ENCODE measurements at regions not wholly inside any gene's neighbourhood (a gene's known extent, or its start where the extent isn't known, plus 50 kb on each side); places are given as distances from the start of the nearest gene placed in this dataset.
"Not testable (repeated sequence)": the region's sequence is repeated elsewhere in the genome, so short reads cannot be mapped to it uniquely, and the experiment has no call there.

GRCh38 chr4:189654396-189654795, 286.3 kb upstream of the FRG1 start:
- H3K36me3 ChIP-seq (ENCODE audit: control insufficient read depth in 2 of 2, extremely low read depth in 1 of 2, insufficient read depth in 1 of 2, low read length in 1 of 2); H3K36me3 Mint-ChIP-seq; H3K27me3 ChIP-seq (replicated peaks in 1 of 2; ENCODE audit: control insufficient read depth in 2 of 2, extremely low read depth in 1 of 2, insufficient read depth in 2 of 2, low read length in 1 of 2); H3K27ac Mint-ChIP-seq; H3K4me1 Mint-ChIP-seq; ATAC-seq (replicated peaks in 1 of 4); H3K4me3 Mint-ChIP-seq; H3K4me3 ChIP-seq (ENCODE audit: control insufficient read depth in 1 of 2, extremely low read depth in 1 of 2, low read length in 1 of 2); H3K27me3 Mint-ChIP-seq; H3K9me3 Mint-ChIP-seq; H3K9me3 ChIP-seq; DNase-seq; POLR2A ChIA-PET; H3K4me1 ChIP-seq (ENCODE audit: control insufficient read depth in 1 of 2, extremely low read depth in 1 of 2, insufficient read depth in 2 of 2, low read length in 2 of 2); CTCF ChIA-PET; H3K27ac ChIP-seq (ENCODE audit: low read length): not testable (repeated sequence)
- no CpG with 5 or more reads among the region's 9 CpGs for WGBS (ENCODE audit: insufficient coverage)

GRCh38 chr4:189655817-189656216, 284.9 kb upstream of the FRG1 start:
- H3K9me3 Mint-ChIP-seq; POLR2A ChIA-PET; H3K4me1 ChIP-seq (ENCODE audit: control insufficient read depth in 1 of 2, extremely low read depth in 1 of 2, insufficient read depth in 2 of 2, low read length in 2 of 2); DNase-seq; H3K4me3 ChIP-seq (ENCODE audit: control insufficient read depth in 1 of 2, extremely low read depth in 1 of 2, low read length in 1 of 2); H3K27ac ChIP-seq (ENCODE audit: low read length); H3K36me3 ChIP-seq (ENCODE audit: control insufficient read depth in 2 of 2, extremely low read depth in 1 of 2, insufficient read depth in 1 of 2, low read length in 1 of 2); H3K4me3 Mint-ChIP-seq; H3K27ac Mint-ChIP-seq; H3K9me3 ChIP-seq; ATAC-seq (replicated peaks in 1 of 4); H3K4me1 Mint-ChIP-seq; H3K27me3 ChIP-seq (replicated peaks in 1 of 2; ENCODE audit: control insufficient read depth in 2 of 2, extremely low read depth in 1 of 2, insufficient read depth in 2 of 2, low read length in 1 of 2); H3K27me3 Mint-ChIP-seq; H3K36me3 Mint-ChIP-seq; CTCF ChIA-PET: not testable (repeated sequence)
- WGBS (ENCODE audit: insufficient coverage): no CpG with 5 or more reads among the region's 8 CpGs

- H3K4me1 ChIP-seq (ENCODE audit: control insufficient read depth in 1 of 2, extremely low read depth in 1 of 2, insufficient read depth in 2 of 2, low read length in 2 of 2): no peaks in the 10 kb centered on the region
- ChIA-PET POLR2A (no interaction called here), CTCF (no interaction called here)
- H3K36me3 ChIP-seq (ENCODE audit: control insufficient read depth in 2 of 2, extremely low read depth in 1 of 2, insufficient read depth in 1 of 2, low read length in 1 of 2): no peaks in the 10 kb centered on the region
- no peaks in the 10 kb centered on the region for H3K4me1 Mint-ChIP-seq
- peaks cover 0 to 3% (median 0%) of the 10 kb centered on the region in 3 donors for H3K9me3 Mint-ChIP-seq
- no peaks in the 10 kb centered on the region for H3K27me3 ChIP-seq (replicated peaks in 1 of 2; ENCODE audit: control insufficient read depth in 2 of 2, extremely low read depth in 1 of 2, insufficient read depth in 2 of 2, low read length in 1 of 2)
- DNase-seq (no peak), ATAC-seq (replicated peaks in 1 of 4) (no peak)
- H3K27ac Mint-ChIP-seq: no peak overlapping the region
- no CpG with 5 or more reads among the region's 10 CpGs for WGBS (ENCODE audit: insufficient coverage)
- H3K9me3 ChIP-seq: no peaks in the 10 kb centered on the region
- H3K27ac ChIP-seq (ENCODE audit: low read length): no peak overlapping the region
- no peak overlapping the region for H3K4me3 Mint-ChIP-seq
- no peaks in the 10 kb centered on the region for H3K27me3 Mint-ChIP-seq
- H3K36me3 Mint-ChIP-seq: no peaks in the 10 kb centered on the region
- H3K4me3 ChIP-seq (ENCODE audit: control insufficient read depth in 1 of 2, extremely low read depth in 1 of 2, low read length in 1 of 2): no peak overlapping the region
Measured at GRCh38 chr4:189656641-189657040, 284.0 kb upstream of the FRG1 start.

GRCh38 chr4:189658259-189658658, 282.4 kb upstream of the FRG1 start:
- H3K36me3 Mint-ChIP-seq; CTCF ChIA-PET; H3K4me3 Mint-ChIP-seq; H3K27ac ChIP-seq (ENCODE audit: low read length); H3K36me3 ChIP-seq (ENCODE audit: control insufficient read depth in 2 of 2, extremely low read depth in 1 of 2, insufficient read depth in 1 of 2, low read length in 1 of 2); H3K27me3 Mint-ChIP-seq; H3K4me1 ChIP-seq (ENCODE audit: control insufficient read depth in 1 of 2, extremely low read depth in 1 of 2, insufficient read depth in 2 of 2, low read length in 2 of 2); H3K9me3 Mint-ChIP-seq; H3K9me3 ChIP-seq; DNase-seq; H3K27me3 ChIP-seq (replicated peaks in 1 of 2; ENCODE audit: control insufficient read depth in 2 of 2, extremely low read depth in 1 of 2, insufficient read depth in 2 of 2, low read length in 1 of 2); ATAC-seq (replicated peaks in 1 of 4); H3K4me3 ChIP-seq (ENCODE audit: control insufficient read depth in 1 of 2, extremely low read depth in 1 of 2, low read length in 1 of 2); H3K4me1 Mint-ChIP-seq; POLR2A ChIA-PET; H3K27ac Mint-ChIP-seq: not testable (repeated sequence)
- no CpG with 5 or more reads among the region's 5 CpGs for WGBS (ENCODE audit: insufficient coverage)

GRCh38 chr4:189658831-189659230, 281.8 kb upstream of the FRG1 start:
- POLR2A ChIA-PET; H3K36me3 Mint-ChIP-seq; H3K27me3 Mint-ChIP-seq; H3K4me3 ChIP-seq (ENCODE audit: control insufficient read depth in 1 of 2, extremely low read depth in 1 of 2, low read length in 1 of 2); H3K4me1 Mint-ChIP-seq; ATAC-seq (replicated peaks in 1 of 4); H3K9me3 ChIP-seq; H3K36me3 ChIP-seq (ENCODE audit: control insufficient read depth in 2 of 2, extremely low read depth in 1 of 2, insufficient read depth in 1 of 2, low read length in 1 of 2); H3K9me3 Mint-ChIP-seq; CTCF ChIA-PET; H3K4me3 Mint-ChIP-seq; H3K27me3 ChIP-seq (replicated peaks in 1 of 2; ENCODE audit: control insufficient read depth in 2 of 2, extremely low read depth in 1 of 2, insufficient read depth in 2 of 2, low read length in 1 of 2); H3K27ac Mint-ChIP-seq; H3K27ac ChIP-seq (ENCODE audit: low read length); H3K4me1 ChIP-seq (ENCODE audit: control insufficient read depth in 1 of 2, extremely low read depth in 1 of 2, insufficient read depth in 2 of 2, low read length in 2 of 2): not testable (repeated sequence)
- DNase-seq: peak in 1 of 35 experiments; percentile 5
- no CpG with 5 or more reads among the region's 5 CpGs for WGBS (ENCODE audit: insufficient coverage)

GRCh38 chr4:189659287-189659686, 281.4 kb upstream of the FRG1 start:
- Histone ChIP-seq H3K4me1 (ENCODE audit: control insufficient read depth in 1 of 2, extremely low read depth in 1 of 2, insufficient read depth in 2 of 2, low read length in 2 of 2) (no peaks in the 10 kb centered on the region), H3K9me3 (no peaks in the 10 kb centered on the region), H3K4me3 (ENCODE audit: control insufficient read depth in 1 of 2, extremely low read depth in 1 of 2, low read length in 1 of 2) (no peak overlapping the region), H3K27me3 (replicated peaks in 1 of 2; ENCODE audit: control insufficient read depth in 2 of 2, extremely low read depth in 1 of 2, insufficient read depth in 2 of 2, low read length in 1 of 2) (no peaks in the 10 kb centered on the region), H3K36me3 (ENCODE audit: control insufficient read depth in 2 of 2, extremely low read depth in 1 of 2, insufficient read depth in 1 of 2, low read length in 1 of 2) (no peaks in the 10 kb centered on the region), H3K27ac (ENCODE audit: low read length) (no peak overlapping the region)
- peak in 1 of 35 experiments; percentile 1 for DNase-seq
- ChIA-PET POLR2A (no interaction called here), CTCF (no interaction called here)
- no peaks in the 10 kb centered on the region for H3K27me3 Mint-ChIP-seq
- no peak for ATAC-seq (replicated peaks in 1 of 4)
- H3K36me3 Mint-ChIP-seq: no peaks in the 10 kb centered on the region
- no peaks in the 10 kb centered on the region for H3K4me1 Mint-ChIP-seq
- 80% methylated on average over 4 of the region's 10 CpGs for WGBS (ENCODE audit: insufficient coverage)
- no peak overlapping the region for H3K4me3 Mint-ChIP-seq
- no peak overlapping the region for H3K27ac Mint-ChIP-seq
- peaks cover 0 to 3% (median 0%) of the 10 kb centered on the region in 3 donors for H3K9me3 Mint-ChIP-seq

- Histone ChIP-seq H3K36me3 (ENCODE audit: control insufficient read depth in 2 of 2, extremely low read depth in 1 of 2, insufficient read depth in 1 of 2, low read length in 1 of 2) (no peaks in the 10 kb centered on the region), H3K9me3 (no peaks in the 10 kb centered on the region), H3K4me3 (ENCODE audit: control insufficient read depth in 1 of 2, extremely low read depth in 1 of 2, low read length in 1 of 2) (no peak overlapping the region), H3K4me1 (ENCODE audit: control insufficient read depth in 1 of 2, extremely low read depth in 1 of 2, insufficient read depth in 2 of 2, low read length in 2 of 2) (no peaks in the 10 kb centered on the region), H3K27ac (ENCODE audit: low read length) (no peak overlapping the region), H3K27me3 (replicated peaks in 1 of 2; ENCODE audit: control insufficient read depth in 2 of 2, extremely low read depth in 1 of 2, insufficient read depth in 2 of 2, low read length in 1 of 2) (no peaks in the 10 kb centered on the region)
- Mint-ChIP-seq H3K27me3 (no peaks in the 10 kb centered on the region), H3K9me3 (peaks cover 0 to 3% (median 0%) of the 10 kb centered on the region in 3 donors), H3K27ac (no peak overlapping the region), H3K36me3 (no peaks in the 10 kb centered on the region), H3K4me3 (no peak overlapping the region), H3K4me1 (no peaks in the 10 kb centered on the region)
- no peak for ATAC-seq (replicated peaks in 1 of 4)
- DNase-seq: no peak
- CTCF ChIA-PET: no interaction called here
- POLR2A ChIA-PET: no interaction called here
- 91% methylated on average over 7 of the region's 16 CpGs for WGBS (ENCODE audit: insufficient coverage)
Measured at GRCh38 chr4:189660722-189661360, 279.8 kb upstream of the FRG1 start.

Data from T-cell (primary cell).